DOHH2 (cell line): ENCODE measurements at regions not wholly inside any gene's neighbourhood (a gene's known extent, or its start where the extent isn't known, plus 50 kb on each side); places are given as distances from the start of the nearest gene placed in this dataset.

Experiments used
- H3F3A ChIP-seq: fragments of 200-600 bp; sonication (generic), shearing (Covaris generic); 2 replicates; pipeline ENCODE4 v1.6.0; 2016; ENCODE audit warnings: antibody characterized with exemption, mild to moderate bottlenecking; ENCODE audit not compliant: control insufficient read depth, insufficient read depth
- H3K27ac ChIP-seq: fragments of 200-600 bp; sonication (generic); 2 replicates; pipeline ENCODE4 v1.5.1; 2014; ENCODE audit warnings: low read depth, mild to moderate bottlenecking, low read length, moderate library complexity
- H3K27me3 ChIP-seq: fragments of 200-600 bp; sonication (generic); 2 replicates; pipeline ENCODE4 v1.6.1; 2014; ENCODE audit warnings: mild to moderate bottlenecking, low read length, mixed read lengths; ENCODE audit not compliant: control insufficient read depth
- H3K36me3 ChIP-seq: fragments of 200-600 bp; sonication (generic); 2 replicates; pipeline ENCODE4 v1.6.1; 2014; ENCODE audit warnings: mild to moderate bottlenecking, low read length, moderate library complexity, mixed read lengths; ENCODE audit not compliant: control insufficient read depth
- H3K4me1 ChIP-seq: fragments of 200-600 bp; sonication (generic); 2 replicates; pipeline ENCODE4 v1.6.1; 2014; ENCODE audit warnings: mild to moderate bottlenecking, low read length, mixed read lengths; ENCODE audit not compliant: control insufficient read depth
- H3K4me2 ChIP-seq: fragments of 200-600 bp; sonication (generic); 2 replicates; pipeline ENCODE4 v1.6.0; 2014; ENCODE audit warnings: mild to moderate bottlenecking, low read length, moderate library complexity
- H3K4me3 ChIP-seq: fragments of 200-600 bp; sonication (generic); 2 replicates; pipeline ENCODE4 v1.5.1; 2014; ENCODE audit warnings: mild to moderate bottlenecking, low read length, mixed read lengths
- H3K79me2 ChIP-seq: fragments of 200-600 bp; sonication (generic); 2 replicates; pipeline ENCODE4 v1.6.1; 2014; ENCODE audit warnings: mild to moderate bottlenecking, low read length, mixed read lengths; ENCODE audit not compliant: control insufficient read depth
- H3K9me2 ChIP-seq: fragments of 200-600 bp; sonication (generic); replicated peaks from 2 replicates; pipeline ENCODE4 v1.6.1; 2014; ENCODE audit warnings: mild to moderate bottlenecking, low read length, mixed read lengths; ENCODE audit not compliant: control insufficient read depth
- H3K9me3 ChIP-seq: fragments of 200-600 bp; sonication (generic); 2 replicates; pipeline ENCODE4 v1.6.1; 2014; ENCODE audit warnings: antibody characterized with exemption, low read length, mixed read lengths; ENCODE audit not compliant: control insufficient read depth, insufficient read depth
- H4K20me1 ChIP-seq: fragments of 200-600 bp; sonication (generic); 2 replicates; pipeline ENCODE4 v1.6.0; 2014; ENCODE audit warnings: low read depth, mild to moderate bottlenecking, antibody characterized with exemption, low read length, moderate library complexity; ENCODE audit not compliant: control insufficient read depth, insufficient read depth
- CTCF ChIP-seq: fragments of 200-600 bp; sonication (generic); IDR thresholded peaks from one replicate; pipeline ENCODE4 v1.5.1; 2014; ENCODE audit warnings: antibody characterized with exemption, mild to moderate bottlenecking, low read depth, low read length; ENCODE audit not compliant: poor library complexity, severe bottlenecking
- EZH2phosphoT487 ChIP-seq: fragments of 200-600 bp; sonication (generic); IDR thresholded peaks from 2 replicates; pipeline ENCODE4 v1.6.1; 2017; ENCODE audit warnings: borderline replicate concordance, mild to moderate bottlenecking, antibody characterized with exemption, low read length, moderate library complexity, mixed read lengths

- Histone ChIP-seq H3K4me1 (no peaks in the 10 kb centered on the region), H4K20me1 (no peaks in the 10 kb centered on the region), H3K36me3 (no peaks in the 10 kb centered on the region), H3K4me3 (no peak overlapping the region), H3K4me2 (no peak overlapping the region), H3F3A (no peaks in the 10 kb centered on the region), H3K9me2 (no peaks in the 10 kb centered on the region; the same call in 1 of the 2 replicates), H3K27ac (no peak overlapping the region), H3K27me3 (no peaks in the 10 kb centered on the region), H3K79me2 (no peaks in the 10 kb centered on the region), H3K9me3 (no peaks in the 10 kb centered on the region)
- TF ChIP-seq CTCF (no peak), EZH2phosphoT487 (no peak)
Measured at GRCh38 chr5:63554191-63554590, 408.1 kb downstream of the HTR1A start.

GRCh38 chr5:63553073-63553472 lies 409.2 kb downstream of the HTR1A start:
- Histone ChIP-seq H3K4me3 (no peak overlapping the region), H3K9me3 (no peaks in the 10 kb centered on the region), H3K4me1 (no peaks in the 10 kb centered on the region), H3K9me2 (no peaks in the 10 kb centered on the region; the same call in 1 of the 2 replicates), H3K4me2 (no peak overlapping the region), H3K36me3 (no peaks in the 10 kb centered on the region), H3K27me3 (no peaks in the 10 kb centered on the region), H4K20me1 (no peaks in the 10 kb centered on the region), H3K27ac (no peak overlapping the region), H3F3A (no peaks in the 10 kb centered on the region), H3K79me2 (no peaks in the 10 kb centered on the region)
- TF ChIP-seq CTCF (no peak), EZH2phosphoT487 (no peak)

- no peaks in the 10 kb centered on the region for H4K20me1 ChIP-seq
- H3K9me3 ChIP-seq = no peaks in the 10 kb centered on the region
- H3K4me3 ChIP-seq = no peak overlapping the region
Measured at GRCh38 chr5:63535840-63536602, 426.2 kb downstream of the HTR1A start.

More at GRCh38 chr5:63535840-63536602, 426.2 kb downstream of the HTR1A start:
- no peaks in the 10 kb centered on the region for H3K27me3 ChIP-seq
- H3K4me2 ChIP-seq = no peak overlapping the region
- no peaks in the 10 kb centered on the region for H3K79me2 ChIP-seq
- no peaks in the 10 kb centered on the region for H3K4me1 ChIP-seq
- H3F3A ChIP-seq = no peaks in the 10 kb centered on the region
- H3K27ac ChIP-seq = no peak overlapping the region
- H3K36me3 ChIP-seq = no peaks in the 10 kb centered on the region
- TF ChIP-seq EZH2phosphoT487 (no peak), CTCF (no peak)
- H3K9me2 ChIP-seq = no peaks in the 10 kb centered on the region
